ENCODE measurements at regions not wholly inside any gene's neighbourhood (a gene's known extent, or its start where the extent isn't known, plus 50 kb on each side); places are given as distances from the start of the nearest gene placed in this dataset.

GRCh38 chr21:35428489-35428888 lies 379.4 kb upstream of the RUNX1 start:
- DNase-seq: no peak
- TF ChIP-seq CTCF (IDR thresholded peaks at IDR 0.05) (no peak), POLR2A (IDR thresholded peaks at IDR 0.05) (no peak)
- Histone ChIP-seq H3K4me1 (peaks cover 0 to 5% (median 0%) of the 10 kb centered on the region in 4 donors), H3K36me3 (no peaks in the 10 kb centered on the region), H3K27me3 (no peaks in the 10 kb centered on the region), H3K9me3 (peaks cover 0 to 9% (median 2%) of the 10 kb centered on the region in 4 donors), H3K4me3 (no peak overlapping the region), H3K27ac (no peak overlapping the region)

GRCh38 chr21:35428001-35428320 lies 378.9 kb upstream of the RUNX1 start:
- Histone ChIP-seq H3K4me1 (peaks cover 0 to 5% (median 0%) of the 10 kb centered on the region in 4 donors), H3K4me3 (no peak overlapping the region), H3K9me3 (peaks cover 0 to 8% (median 2%) of the 10 kb centered on the region in 4 donors), H3K27ac (no peak overlapping the region), H3K27me3 (no peaks in the 10 kb centered on the region), H3K36me3 (no peaks in the 10 kb centered on the region)
- TF ChIP-seq CTCF (IDR thresholded peaks at IDR 0.05): no peak
- no peak for TF ChIP-seq POLR2A (IDR thresholded peaks at IDR 0.05)
- no peak for DNase-seq

- no peaks in the 10 kb centered on the region for H3K36me3 ChIP-seq
- TF ChIP-seq POLR2A (IDR thresholded peaks at IDR 0.05): no peak
- no peak for TF ChIP-seq CTCF (IDR thresholded peaks at IDR 0.05)
- H3K27ac ChIP-seq: no peak overlapping the region
- H3K9me3 ChIP-seq: peaks cover 0 to 5% (median 2%) of the 10 kb centered on the region in 4 donors
- no peak for DNase-seq
- no peak overlapping the region for H3K4me3 ChIP-seq
- peaks cover 0 to 5% (median 0%) of the 10 kb centered on the region in 4 donors for H3K4me1 ChIP-seq
- H3K27me3 ChIP-seq: no peaks in the 10 kb centered on the region
Observed at GRCh38 chr21:35427320-35428000, 378.4 kb upstream of the RUNX1 start.

GRCh38 chr21:35426897-35427296 lies 377.8 kb upstream of the RUNX1 start:
- Histone ChIP-seq H3K4me1 (peaks cover 0 to 5% (median 0%) of the 10 kb centered on the region in 4 donors), H3K4me3 (no peak overlapping the region), H3K27me3 (no peaks in the 10 kb centered on the region), H3K27ac (no peak overlapping the region), H3K36me3 (no peaks in the 10 kb centered on the region), H3K9me3 (peaks cover 0 to 2% (median 0%) of the 10 kb centered on the region in 4 donors)
- TF ChIP-seq POLR2A (IDR thresholded peaks at IDR 0.05) (no peak), CTCF (IDR thresholded peaks at IDR 0.05) (no peak)
- DNase-seq: no peak

GRCh38 chr21:35426469-35426868 lies 377.4 kb upstream of the RUNX1 start:
- no peak for DNase-seq
- no peak overlapping the region for H3K27ac ChIP-seq

More at GRCh38 chr21:35426469-35426868, 377.4 kb upstream of the RUNX1 start:
- Histone ChIP-seq H3K27me3 (no peaks in the 10 kb centered on the region), H3K9me3 (no peaks in the 10 kb centered on the region), H3K4me3 (no peak overlapping the region), H3K36me3 (no peaks in the 10 kb centered on the region), H3K4me1 (peaks cover 0 to 5% (median 0%) of the 10 kb centered on the region in 4 donors)
- no peak for TF ChIP-seq CTCF (IDR thresholded peaks at IDR 0.05)
- TF ChIP-seq POLR2A (IDR thresholded peaks at IDR 0.05): no peak
